RCC 7860 (cell line): ENCODE measurements at regions not wholly inside any gene's neighbourhood (a gene's known extent, or its start where the extent isn't known, plus 50 kb on each side); places are given as distances from the start of the nearest gene placed in this dataset.

Experiments used
- DNase-seq: peaks from one replicate; pipeline ENCODE4 v3.0.0-alpha.2; 2015; ENCODE audit warnings: low spot score
- FAIRE-seq: peaks from 2 replicates; lab custom pipeline; 2012; peaks lifted over from hg19 to GRCh38; lab: Jason Lieb, UNC

GRCh38 chr13:103203735-103204330 is 137.6 kb upstream of the SLC10A2 start:
- DNase-seq (no peak), FAIRE-seq (no peak)

GRCh38 chr13:103200118-103200885 is 134.1 kb upstream of the SLC10A2 start:
- DNase-seq = no peak
- FAIRE-seq = no peak

GRCh38 chr13:103199380-103200088 is 133.3 kb upstream of the SLC10A2 start:
- no peak for FAIRE-seq
- no peak for DNase-seq

GRCh38 chr13:103196356-103196755 is 130.1 kb upstream of the SLC10A2 start:
- no peak for DNase-seq
- FAIRE-seq = no peak

- DNase-seq (no peak), FAIRE-seq (no peak)
Observed at GRCh38 chr13:103195762-103196161, 129.5 kb upstream of the SLC10A2 start.

GRCh38 chr13:103194871-103195270 is 128.7 kb upstream of the SLC10A2 start:
- no peak for FAIRE-seq

DNA sequence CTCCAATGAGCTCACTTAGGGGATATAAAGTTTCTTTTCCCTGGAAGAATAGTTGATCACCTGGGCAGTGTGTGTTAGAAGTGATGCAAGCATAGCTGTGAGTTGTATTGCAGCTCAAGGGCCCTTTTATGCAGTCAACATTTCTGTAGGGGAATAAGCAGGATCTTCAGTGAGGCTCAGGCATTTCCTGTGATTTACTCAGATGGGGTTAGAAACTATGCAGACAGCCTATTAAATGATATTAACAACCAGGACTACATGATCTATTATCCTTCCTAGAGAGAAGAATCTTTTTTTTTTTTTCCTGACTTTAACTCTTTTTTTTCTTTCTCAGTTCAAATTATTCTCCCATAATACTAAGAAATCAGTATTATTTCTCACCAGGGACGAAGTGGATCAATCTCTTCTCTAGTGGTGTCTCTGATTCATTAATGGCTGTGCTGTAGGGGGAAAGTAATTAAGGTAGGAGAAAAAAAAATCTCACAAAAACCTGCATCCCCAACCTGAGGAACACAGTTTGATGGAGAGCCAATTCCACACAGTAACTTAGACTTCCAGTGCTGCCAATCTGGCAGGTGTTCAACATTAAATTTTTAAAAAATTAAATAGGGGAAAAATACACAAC is 126.4 kb upstream of the SLC10A2 start:
- FAIRE-seq (no peak), DNase-seq (no peak)

More at GRCh38 chr13:103194871-103195270, 128.7 kb upstream of the SLC10A2 start:
- DNase-seq = no peak

DNA sequence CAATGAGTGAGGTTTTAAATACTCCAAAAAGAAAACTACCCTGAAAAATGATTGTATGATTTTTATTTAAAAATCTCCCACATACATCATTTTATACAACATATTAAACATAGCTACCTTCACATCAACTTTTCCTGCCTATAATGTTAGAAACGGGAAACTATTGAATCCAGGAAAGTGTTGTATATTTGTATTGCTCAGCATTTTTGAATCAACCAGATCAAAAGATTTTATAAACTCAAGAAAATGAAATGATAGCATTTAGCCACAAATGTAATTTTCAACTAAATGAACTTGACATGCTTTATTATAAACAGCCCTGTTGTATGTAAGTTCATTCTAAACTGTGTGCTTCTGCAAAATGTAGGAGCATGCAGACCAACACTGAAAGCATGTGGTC is 124.6 kb upstream of the SLC10A2 start:
- FAIRE-seq (no peak), DNase-seq (no peak)

DNA sequence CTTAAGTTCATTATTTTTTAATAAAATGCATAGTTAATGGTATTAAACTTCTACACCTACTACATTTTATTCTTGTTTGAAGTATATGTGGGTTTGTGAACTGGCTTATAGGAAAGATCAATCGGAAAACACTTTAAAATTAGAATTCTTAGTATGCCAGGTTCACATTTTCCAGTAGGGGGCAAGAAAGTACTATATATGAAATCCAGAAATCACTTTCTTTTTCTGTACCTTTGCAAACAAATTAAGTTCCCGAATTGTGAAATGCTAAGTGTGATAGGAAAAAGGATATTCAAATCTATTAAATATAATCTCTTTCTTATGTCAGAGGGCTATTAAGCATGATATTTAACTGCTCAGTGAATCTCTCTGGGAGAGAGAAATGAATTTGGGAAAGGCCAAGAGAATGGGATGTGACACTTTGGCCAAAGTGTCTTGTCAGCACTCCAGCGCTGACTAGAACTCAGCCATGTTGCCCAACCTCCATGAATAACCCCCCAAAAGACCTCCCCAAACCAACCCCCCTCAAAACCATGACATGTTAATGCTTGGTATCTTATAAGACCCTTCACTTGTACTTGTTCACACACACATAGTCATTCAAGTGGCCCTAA is 122.6 kb upstream of the SLC10A2 start:
- FAIRE-seq (peak; percentile 30), DNase-seq (peak; percentile 14)

DNA sequence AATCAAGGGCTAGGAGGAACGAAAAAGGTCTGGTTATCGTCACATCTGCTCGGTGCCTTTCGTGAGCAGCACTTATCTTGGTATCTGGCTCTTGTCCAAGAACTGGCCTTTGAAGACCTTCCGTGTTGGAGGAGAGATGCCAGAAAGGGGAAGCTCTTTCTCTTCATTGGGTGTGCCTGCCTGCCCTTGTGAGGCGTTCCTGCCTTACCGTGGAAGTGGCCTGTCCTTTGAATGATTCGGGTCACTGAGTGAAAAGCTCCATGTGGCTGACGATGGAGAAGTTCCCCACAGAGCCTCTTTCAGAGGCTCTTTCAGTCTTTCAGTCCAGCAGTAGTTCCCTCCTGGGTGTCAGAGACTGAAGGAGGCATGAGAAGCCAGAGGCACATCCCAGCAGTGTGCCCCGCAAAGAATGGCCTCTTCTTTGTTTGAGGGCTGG is 121.5 kb upstream of the SLC10A2 start:
- no peak for FAIRE-seq
- no peak for DNase-seq

DNA sequence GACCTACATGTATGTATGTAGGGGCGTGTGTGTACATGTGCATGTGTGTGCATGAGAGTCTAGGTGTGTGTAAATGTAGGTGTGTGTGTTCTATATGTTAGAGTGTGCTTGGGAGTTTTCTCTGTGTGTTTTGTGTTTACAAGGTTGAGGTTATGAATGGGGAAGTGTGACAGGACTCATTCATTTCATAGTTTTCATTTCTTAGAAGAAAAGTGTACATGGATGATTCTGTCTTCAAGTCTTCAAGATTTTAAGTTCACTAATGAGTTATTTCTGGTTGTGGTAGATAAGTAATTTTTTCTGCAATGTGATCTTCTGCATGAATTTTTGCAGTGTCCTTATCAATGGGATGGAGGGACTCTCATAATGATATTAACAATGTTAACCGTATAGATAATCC is 118.2 kb upstream of the SLC10A2 start:
- DNase-seq (no peak), FAIRE-seq (no peak)

DNA sequence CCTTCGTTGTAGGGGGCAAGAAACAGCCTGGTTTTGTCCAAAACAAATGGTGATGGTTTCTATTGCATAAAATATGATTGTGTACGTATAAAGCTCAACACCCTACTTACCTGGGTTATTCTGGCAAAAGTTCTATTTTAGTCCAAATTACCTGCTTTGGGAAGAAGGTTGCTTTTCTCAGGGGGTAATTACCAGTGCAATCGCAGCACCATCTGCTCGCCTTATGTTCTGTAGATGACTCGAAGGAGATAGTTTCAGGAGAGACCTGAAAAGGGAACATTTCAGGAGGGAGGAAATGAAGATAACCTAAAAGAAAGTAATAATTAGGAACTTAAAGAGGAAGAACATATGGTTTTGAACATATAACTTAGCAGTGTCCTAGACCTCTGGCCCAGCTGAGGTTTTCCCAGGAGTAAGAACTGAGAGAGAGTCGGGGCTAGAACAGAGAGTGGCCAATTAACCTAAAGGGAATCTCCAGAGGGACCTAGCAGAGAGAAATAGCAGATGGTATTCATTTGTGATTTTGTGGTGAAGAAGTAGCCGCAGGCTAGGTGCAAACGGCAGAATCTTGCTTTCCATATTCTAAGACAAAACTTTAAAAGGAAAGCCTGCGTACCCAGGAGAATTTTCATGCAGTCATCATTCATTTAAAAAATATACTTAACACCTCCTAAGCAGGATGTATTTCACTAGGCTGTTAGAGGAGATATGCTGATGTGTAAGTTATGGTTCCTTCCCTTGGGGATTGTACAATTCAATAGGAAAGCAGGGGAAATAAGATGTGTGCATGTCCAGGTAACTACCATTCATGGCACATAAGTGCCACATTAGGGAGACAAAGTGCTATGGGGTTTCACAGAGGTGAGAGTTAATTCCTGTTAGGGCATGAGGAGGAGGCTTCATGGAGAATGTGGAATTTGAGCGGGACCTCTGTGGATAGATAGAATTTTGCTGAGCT is 113.0 kb upstream of the SLC10A2 start:
- DNase-seq (no peak), FAIRE-seq (no peak)

DNA sequence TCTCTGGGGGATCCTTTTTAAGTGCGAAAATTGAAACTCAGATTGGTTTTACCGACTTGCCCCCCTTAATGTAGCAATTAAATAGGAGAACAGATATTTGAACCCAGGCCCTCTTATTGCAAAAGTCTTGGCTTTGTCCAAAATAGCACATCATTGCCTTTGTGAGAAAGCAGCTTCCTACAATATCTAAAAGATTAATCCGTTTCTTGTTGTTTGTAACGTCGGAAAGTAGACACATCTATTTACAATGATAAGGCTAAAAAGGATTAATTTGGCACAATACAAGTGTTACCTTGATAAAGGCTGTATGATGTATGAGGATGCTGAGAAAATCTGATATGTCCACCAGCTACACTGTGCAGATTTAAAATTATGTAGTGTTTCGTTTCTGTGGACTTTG is 108.7 kb upstream of the SLC10A2 start:
- DNase-seq (no peak), FAIRE-seq (no peak)

DNA sequence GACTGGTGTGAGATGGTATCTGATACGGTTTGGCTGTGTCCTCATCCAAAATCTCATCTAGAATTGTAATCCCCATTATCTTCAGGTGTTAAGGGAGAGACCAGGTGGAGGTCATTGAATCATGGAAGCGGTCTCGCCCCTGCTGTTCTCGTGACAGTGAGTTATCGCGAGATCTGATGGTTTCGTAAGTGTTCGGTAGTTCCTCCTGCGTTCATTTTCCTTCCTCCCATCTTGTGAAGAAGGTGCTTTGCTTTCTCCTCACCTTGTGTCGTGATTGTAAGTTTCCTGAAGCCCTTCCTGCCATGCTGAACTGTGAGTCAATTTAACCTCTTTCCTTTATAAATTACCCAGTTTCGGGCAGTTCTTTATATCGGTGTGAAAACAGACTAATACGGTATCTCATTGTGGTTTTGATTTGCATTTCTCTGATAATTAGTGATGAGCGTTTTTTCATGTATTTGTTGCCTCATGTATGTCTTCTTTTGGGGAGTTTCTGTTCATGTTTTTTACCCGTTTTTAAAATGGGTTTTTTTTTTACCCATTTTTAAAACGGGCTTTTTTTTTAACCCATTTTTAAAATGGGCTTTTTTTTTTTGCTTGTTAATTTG is 102.8 kb upstream of the SLC10A2 start:
- no peak for DNase-seq
- no peak for FAIRE-seq

- DNase-seq (no peak), FAIRE-seq (no peak)
Observed at GRCh38 chr13:103164251-103164650, 98.0 kb upstream of the SLC10A2 start.

DNA sequence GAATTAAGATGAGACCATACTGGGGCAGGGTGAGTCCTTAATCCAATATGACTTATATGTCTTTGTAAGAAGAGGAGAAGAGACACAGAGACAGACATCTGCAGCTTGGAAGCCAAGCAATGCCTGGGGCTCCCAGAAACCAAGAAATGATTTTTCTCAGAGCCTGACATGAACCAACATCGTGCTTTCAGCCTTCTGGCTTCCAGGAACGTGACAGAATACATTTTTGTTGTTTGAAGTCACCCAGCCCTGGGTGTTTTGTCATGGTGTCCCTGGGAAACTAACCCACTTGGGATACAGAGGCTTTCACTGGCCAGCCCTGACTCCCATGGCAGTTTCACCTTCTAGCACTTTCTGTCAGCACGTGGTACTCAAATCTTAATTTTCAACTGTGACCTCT is 95.3 kb upstream of the SLC10A2 start:
- DNase-seq = no peak
- FAIRE-seq = no peak

DNA sequence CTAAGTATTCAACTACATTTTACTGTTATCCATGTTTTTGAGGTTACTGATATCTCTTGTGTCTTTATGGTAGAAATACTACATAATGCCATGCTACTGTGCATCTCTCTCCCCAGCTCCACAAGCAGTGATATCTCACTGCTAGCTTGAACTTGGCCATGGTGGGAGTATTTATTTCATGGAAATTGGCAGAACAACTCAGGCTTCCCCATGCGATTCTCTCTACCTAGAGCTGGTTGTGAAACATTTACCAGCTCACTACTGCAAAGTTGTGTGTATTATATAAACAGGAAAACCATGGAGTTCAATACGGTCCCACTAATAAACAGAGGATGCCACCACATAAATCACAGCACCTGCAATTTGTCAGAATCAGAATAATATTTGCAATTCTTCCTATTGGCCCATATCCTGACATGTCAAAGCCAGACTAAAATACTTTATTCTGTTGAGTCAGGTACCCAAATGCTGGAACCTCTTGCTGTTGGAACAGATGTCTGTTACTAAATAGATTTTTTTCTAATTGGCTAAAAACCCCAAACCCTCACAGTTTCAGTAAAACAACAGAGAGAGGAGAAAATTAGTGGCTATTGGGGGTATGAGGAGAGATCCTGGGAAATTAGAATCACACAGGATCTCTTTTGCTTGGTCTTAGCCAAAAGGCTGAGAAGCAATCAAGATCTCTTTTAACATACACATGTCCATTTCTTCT is 91.4 kb upstream of the SLC10A2 start:
- FAIRE-seq (no peak), DNase-seq (no peak)

DNA sequence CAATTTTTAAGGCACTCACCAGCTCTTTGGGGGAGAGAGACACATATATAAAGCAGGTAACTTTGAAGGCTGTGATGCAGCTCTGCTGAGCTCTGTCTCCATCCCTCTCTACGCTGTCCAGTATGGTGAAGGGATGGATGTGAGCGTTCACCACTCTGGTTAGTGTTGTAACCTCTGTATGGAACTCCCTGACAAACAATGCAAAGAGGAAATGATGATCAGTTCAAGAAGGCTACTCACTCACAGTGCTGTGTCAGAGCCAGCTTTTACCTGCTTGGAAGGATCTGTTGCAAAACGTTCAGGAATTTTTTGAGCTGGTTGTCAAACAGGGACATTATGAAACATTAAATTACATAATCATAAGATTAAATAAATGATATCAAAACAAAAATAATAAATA is 90.8 kb upstream of the SLC10A2 start:
- no peak for FAIRE-seq
- DNase-seq = no peak
